ENCODE measurements at regions not wholly inside any gene's neighbourhood (a gene's known extent, or its start where the extent isn't known, plus 50 kb on each side); places are given as distances from the start of the nearest gene placed in this dataset.

GRCh38 chr2:222792001-222792611, 68.7 kb upstream of the ACSL3 start:
- H3K9me3 ChIP-seq (ENCODE audit: control insufficient read depth, insufficient read depth, low read depth, low read length), result no peaks in the 10 kb centered on the region
- CTCF ChIA-PET, result no interaction called here
- H3K27ac ChIP-seq (ENCODE audit: extremely low read depth, low read depth, low read length), result no peak overlapping the region
- H3K4me3 ChIP-seq (ENCODE audit: low read depth, low read length), result no peak overlapping the region
- TF ChIP-seq ZBTB21 (tag by site-specific recombination; IDR thresholded peaks at IDR 0.05), result no peak
- no peak for TF ChIP-seq ZNF530 (tag by site-specific recombination; IDR thresholded peaks at IDR 0.05; ENCODE audit: low read depth)
- no peak for TF ChIP-seq WT1 (tag by site-specific recombination; IDR thresholded peaks at IDR 0.05)
- TF ChIP-seq ZNF623 (tag by site-specific recombination; IDR thresholded peaks at IDR 0.05), result no peak
- TF ChIP-seq SP7 (tag by site-specific recombination; IDR thresholded peaks at IDR 0.05), result no peak
- TF ChIP-seq ZNF146 (tag by site-specific recombination; IDR thresholded peaks at IDR 0.05), result no peak
- TF ChIP-seq HOXC10 (CRISPR knock-in tag; IDR thresholded peaks at IDR 0.05), result no peak
- no peak for TF ChIP-seq ZNF843 (tag by site-specific recombination; IDR thresholded peaks at IDR 0.05)
- no peak for TF ChIP-seq SALL2 (tag by site-specific recombination; IDR thresholded peaks at IDR 0.05; ENCODE audit: borderline replicate concordance)
- TF ChIP-seq, protein P1, sequence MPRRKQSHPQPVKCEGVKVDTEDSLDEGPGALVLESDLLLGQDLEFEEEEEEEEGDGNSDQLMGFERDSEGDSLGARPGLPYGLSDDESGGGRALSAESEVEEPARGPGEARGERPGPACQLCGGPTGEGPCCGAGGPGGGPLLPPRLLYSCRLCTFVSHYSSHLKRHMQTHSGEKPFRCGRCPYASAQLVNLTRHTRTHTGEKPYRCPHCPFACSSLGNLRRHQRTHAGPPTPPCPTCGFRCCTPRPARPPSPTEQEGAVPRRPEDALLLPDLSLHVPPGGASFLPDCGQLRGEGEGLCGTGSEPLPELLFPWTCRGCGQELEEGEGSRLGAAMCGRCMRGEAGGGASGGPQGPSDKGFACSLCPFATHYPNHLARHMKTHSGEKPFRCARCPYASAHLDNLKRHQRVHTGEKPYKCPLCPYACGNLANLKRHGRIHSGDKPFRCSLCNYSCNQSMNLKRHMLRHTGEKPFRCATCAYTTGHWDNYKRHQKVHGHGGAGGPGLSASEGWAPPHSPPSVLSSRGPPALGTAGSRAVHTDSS (tag by site-specific recombination; IDR thresholded peaks at IDR 0.05), result no peak
- TF ChIP-seq, protein P2, sequence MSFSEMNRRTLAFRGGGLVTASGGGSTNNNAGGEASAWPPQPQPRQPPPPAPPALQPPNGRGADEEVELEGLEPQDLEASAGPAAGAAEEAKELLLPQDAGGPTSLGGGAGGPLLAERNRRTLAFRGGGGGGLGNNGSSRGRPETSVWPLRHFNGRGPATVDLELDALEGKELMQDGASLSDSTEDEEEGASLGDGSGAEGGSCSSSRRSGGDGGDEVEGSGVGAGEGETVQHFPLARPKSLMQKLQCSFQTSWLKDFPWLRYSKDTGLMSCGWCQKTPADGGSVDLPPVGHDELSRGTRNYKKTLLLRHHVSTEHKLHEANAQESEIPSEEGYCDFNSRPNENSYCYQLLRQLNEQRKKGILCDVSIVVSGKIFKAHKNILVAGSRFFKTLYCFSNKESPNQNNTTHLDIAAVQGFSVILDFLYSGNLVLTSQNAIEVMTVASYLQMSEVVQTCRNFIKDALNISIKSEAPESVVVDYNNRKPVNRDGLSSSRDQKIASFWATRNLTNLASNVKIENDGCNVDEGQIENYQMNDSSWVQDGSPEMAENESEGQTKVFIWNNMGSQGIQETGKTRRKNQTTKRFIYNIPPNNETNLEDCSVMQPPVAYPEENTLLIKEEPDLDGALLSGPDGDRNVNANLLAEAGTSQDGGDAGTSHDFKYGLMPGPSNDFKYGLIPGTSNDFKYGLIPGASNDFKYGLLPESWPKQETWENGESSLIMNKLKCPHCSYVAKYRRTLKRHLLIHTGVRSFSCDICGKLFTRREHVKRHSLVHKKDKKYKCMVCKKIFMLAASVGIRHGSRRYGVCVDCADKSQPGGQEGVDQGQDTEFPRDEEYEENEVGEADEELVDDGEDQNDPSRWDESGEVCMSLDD (tag by site-specific recombination; IDR thresholded peaks at IDR 0.05), result no peak
- no peak for TF ChIP-seq ZNF140 (tag by site-specific recombination; IDR thresholded peaks at IDR 0.05)
- H3K36me3 ChIP-seq (ENCODE audit: control insufficient read depth in 2 of 2, insufficient read depth in 1 of 2, low read length in 2 of 2), result no peaks in the 10 kb centered on the region
- H3K4me1 ChIP-seq (ENCODE audit: control insufficient read depth, insufficient read depth, low read length), result peaks cover 5% of the 10 kb centered on the region
- POLR2A ChIA-PET, result interaction anchor here (0.6 to 1.1 kb wide), 2 partner anchors 28 to 83 kb away, joined by 3 to 4 read pairs; no protein-coding TSS in a partner anchor

DNA sequence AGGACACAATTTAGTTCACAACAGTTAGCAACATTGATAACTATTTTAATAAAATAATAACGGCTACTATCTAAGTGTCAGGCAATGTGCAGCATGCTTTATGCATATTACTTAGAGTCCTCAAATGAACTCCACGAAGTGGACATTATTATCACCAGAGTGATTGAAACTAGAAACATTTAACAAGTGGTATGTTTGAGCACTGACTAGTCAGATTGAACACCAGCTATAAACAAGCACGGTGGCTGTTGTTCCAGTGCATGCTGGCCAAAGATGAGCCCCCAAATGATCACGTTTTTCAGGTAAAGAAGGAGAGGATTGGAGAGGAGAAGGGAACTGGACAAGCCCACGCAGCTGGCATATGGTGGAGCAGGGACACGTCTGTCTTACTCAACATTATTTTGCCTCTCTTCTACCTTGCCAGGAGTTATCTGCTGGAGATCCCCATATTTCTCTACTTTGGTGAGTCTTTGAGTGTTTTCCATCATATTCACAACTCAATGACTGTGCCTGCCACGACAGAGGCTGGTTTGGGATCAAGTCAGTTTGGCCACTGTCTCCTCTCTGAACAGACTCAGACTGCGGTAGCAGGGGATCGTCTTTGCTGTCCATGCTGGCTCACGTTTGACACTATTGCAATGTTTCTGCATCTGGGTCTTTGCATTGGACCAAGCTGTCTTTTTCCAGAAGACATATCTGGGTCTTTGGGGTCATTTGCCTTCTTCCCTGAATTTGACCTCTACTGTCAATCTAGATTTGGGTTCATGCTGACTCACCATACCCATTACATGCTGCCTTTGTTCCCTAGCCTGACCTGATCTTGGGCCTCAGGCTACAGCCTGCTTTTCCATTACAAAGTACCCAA, 66.0 kb upstream of the ACSL3 start:
- ChIA-PET CTCF (interaction anchor here (0.6 kb wide), 1 partner anchor 54 kb away, joined by 3 read pairs; no protein-coding TSS in a partner anchor), POLR2A (interaction anchor here (1.6 kb wide), 1 partner anchor 85 kb away, joined by 4 read pairs; no protein-coding TSS in a partner anchor)
- H3K27ac ChIP-seq (ENCODE audit: extremely low read depth, low read depth, low read length), result no peak overlapping the region
- H3K4me3 ChIP-seq (ENCODE audit: low read depth, low read length), result no peak overlapping the region
- H3K4me1 ChIP-seq (ENCODE audit: control insufficient read depth, insufficient read depth, low read length), result peaks cover 9% of the 10 kb centered on the region
- no peaks in the 10 kb centered on the region for H3K9me3 ChIP-seq (ENCODE audit: control insufficient read depth, insufficient read depth, low read depth, low read length)
- H3K36me3 ChIP-seq (ENCODE audit: control insufficient read depth in 2 of 2, insufficient read depth in 1 of 2, low read length in 2 of 2), result no peaks in the 10 kb centered on the region
- TF ChIP-seq ZSCAN5A (tag by site-specific recombination; IDR thresholded peaks at IDR 0.05) (no peak), GLI2 (tag by site-specific recombination; IDR thresholded peaks at IDR 0.05; ENCODE audit: borderline replicate concordance, low read depth) (no peak), ZFP69B (tag by site-specific recombination; IDR thresholded peaks at IDR 0.05) (no peak), KLF7 (tag by site-specific recombination; IDR thresholded peaks at IDR 0.05; ENCODE audit: borderline replicate concordance) (no peak), ZNF473 (tag by site-specific recombination; IDR thresholded peaks at IDR 0.05) (no peak), ZNF175 (tag by site-specific recombination; IDR thresholded peaks at IDR 0.05) (no peak), ZNF76 (tag by site-specific recombination; IDR thresholded peaks at IDR 0.05; ENCODE audit: borderline replicate concordance, low read depth) (no peak), ZNF664 (tag by site-specific recombination; IDR thresholded peaks at IDR 0.05) (no peak)
- TF ChIP-seq, protein P3, sequence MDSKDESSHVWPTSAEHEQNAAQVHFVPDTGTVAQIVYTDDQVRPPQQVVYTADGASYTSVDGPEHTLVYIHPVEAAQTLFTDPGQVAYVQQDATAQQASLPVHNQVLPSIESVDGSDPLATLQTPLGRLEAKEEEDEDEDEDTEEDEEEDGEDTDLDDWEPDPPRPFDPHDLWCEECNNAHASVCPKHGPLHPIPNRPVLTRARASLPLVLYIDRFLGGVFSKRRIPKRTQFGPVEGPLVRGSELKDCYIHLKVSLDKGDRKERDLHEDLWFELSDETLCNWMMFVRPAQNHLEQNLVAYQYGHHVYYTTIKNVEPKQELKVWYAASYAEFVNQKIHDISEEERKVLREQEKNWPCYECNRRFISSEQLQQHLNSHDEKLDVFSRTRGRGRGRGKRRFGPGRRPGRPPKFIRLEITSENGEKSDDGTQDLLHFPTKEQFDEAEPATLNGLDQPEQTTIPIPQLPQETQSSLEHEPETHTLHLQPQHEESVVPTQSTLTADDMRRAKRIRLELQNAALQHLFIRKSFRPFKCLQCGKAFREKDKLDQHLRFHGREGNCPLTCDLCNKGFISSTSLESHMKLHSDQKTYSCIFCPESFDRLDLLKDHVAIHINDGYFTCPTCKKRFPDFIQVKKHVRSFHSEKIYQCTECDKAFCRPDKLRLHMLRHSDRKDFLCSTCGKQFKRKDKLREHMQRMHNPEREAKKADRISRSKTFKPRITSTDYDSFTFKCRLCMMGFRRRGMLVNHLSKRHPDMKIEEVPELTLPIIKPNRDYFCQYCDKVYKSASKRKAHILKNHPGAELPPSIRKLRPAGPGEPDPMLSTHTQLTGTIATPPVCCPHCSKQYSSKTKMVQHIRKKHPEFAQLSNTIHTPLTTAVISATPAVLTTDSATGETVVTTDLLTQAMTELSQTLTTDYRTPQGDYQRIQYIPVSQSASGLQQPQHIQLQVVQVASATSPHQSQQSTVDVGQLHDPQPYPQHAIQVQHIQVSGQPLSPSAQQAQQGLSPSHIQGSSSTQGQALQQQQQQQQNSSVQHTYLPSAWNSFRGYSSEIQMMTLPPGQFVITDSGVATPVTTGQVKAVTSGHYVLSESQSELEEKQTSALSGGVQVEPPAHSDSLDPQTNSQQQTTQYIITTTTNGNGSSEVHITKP (tag by site-specific recombination; IDR thresholded peaks at IDR 0.05), result no peak
- TF ChIP-seq, protein P4, sequence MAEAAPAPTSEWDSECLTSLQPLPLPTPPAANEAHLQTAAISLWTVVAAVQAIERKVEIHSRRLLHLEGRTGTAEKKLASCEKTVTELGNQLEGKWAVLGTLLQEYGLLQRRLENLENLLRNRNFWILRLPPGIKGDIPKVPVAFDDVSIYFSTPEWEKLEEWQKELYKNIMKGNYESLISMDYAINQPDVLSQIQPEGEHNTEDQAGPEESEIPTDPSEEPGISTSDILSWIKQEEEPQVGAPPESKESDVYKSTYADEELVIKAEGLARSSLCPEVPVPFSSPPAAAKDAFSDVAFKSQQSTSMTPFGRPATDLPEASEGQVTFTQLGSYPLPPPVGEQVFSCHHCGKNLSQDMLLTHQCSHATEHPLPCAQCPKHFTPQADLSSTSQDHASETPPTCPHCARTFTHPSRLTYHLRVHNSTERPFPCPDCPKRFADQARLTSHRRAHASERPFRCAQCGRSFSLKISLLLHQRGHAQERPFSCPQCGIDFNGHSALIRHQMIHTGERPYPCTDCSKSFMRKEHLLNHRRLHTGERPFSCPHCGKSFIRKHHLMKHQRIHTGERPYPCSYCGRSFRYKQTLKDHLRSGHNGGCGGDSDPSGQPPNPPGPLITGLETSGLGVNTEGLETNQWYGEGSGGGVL (tag by site-specific recombination; IDR thresholded peaks at IDR 0.05), result no peak
